Lung (tissue), 11 donors: ENCODE measurements at regions not wholly inside any gene's neighbourhood (a gene's known extent, or its start where the extent isn't known, plus 50 kb on each side); places are given as distances from the start of the nearest gene placed in this dataset.

Experiments
- ATAC-seq: fragments of 200-7000 bp; cut with Tn5 transposase; one replicate; pipeline ENCODE4 v1.9.1; 2020; ENCODE audit warnings: moderate number of reproducible peaks; ENCODE audit not compliant: insufficient read depth, low FRiP score
- DNase-seq, 3 donors: peaks; one replicate each; pipeline ENCODE4 v3.0.0-alpha.2; 2013 to 2017
- H3K27ac ChIP-seq, 2 donors: one replicate each; pipeline ENCODE4 v1.5.1; 2013; ENCODE audit warnings: mild to moderate bottlenecking in 2 of 2, moderate library complexity in 2 of 2, control low read depth in 1 of 2, inconsistent platforms in 1 of 2, low read depth in 1 of 2, low read length in 1 of 2
- H3K27me3 ChIP-seq, 3 donors: one replicate each; pipeline ENCODE4 v1.5.1; 2013; ENCODE audit warnings: low read length in 2 of 3; ENCODE audit not compliant: control insufficient read depth in 3 of 3, insufficient read depth in 3 of 3
- H3K36me3 ChIP-seq, 4 donors: one replicate each; pipeline ENCODE4 v1.5.1; 2013; ENCODE audit warnings: low read length in 4 of 4, mild to moderate bottlenecking in 1 of 4, moderate library complexity in 1 of 4; ENCODE audit not compliant: control insufficient read depth in 4 of 4, insufficient read depth in 4 of 4
- H3K4me1 ChIP-seq, 5 donors: one replicate each; pipeline ENCODE4 v1.5.1; 2013; ENCODE audit warnings: low read length in 5 of 5, mild to moderate bottlenecking in 2 of 5, moderate library complexity in 1 of 5; ENCODE audit not compliant: control insufficient read depth in 5 of 5, insufficient read depth in 5 of 5
- H3K4me3 ChIP-seq: one replicate; pipeline ENCODE4 v1.5.1; 2013; ENCODE audit warnings: mild to moderate bottlenecking, control low read depth, moderate library complexity
- H3K9ac ChIP-seq, 2 donors: one replicate each; pipeline ENCODE4 v1.5.1; 2013; ENCODE audit warnings: low read length in 2 of 2, control low read depth in 1 of 2; ENCODE audit not compliant: insufficient read depth in 1 of 2
- H3K9me3 ChIP-seq, 4 donors: one replicate each; pipeline ENCODE4 v1.5.1; 2013; ENCODE audit warnings: low read length in 3 of 4, mild to moderate bottlenecking in 1 of 4, moderate library complexity in 1 of 4; ENCODE audit not compliant: control insufficient read depth in 4 of 4, insufficient read depth in 3 of 4
- CTCF ChIP-seq: IDR thresholded peaks from 2 replicates; pipeline ENCODE4 v1.5.1; 2012; ENCODE audit warnings: mild to moderate bottlenecking; ENCODE audit errors: control extremely low read depth, extremely low read depth
- WGBS, 2 donors: extraction: QIAGEN DNeasy Blood & Tissue Kit; methylation state at CpG; one replicate each; pipeline ENCODE4 v1.1.7; 2013; 5-methylcytosine and 5-hydroxymethylcytosine counted together
- donor health status: control.
- donor health status: control.
- donor health status: Bipolar disorder and iron deficiency.
- donor health status: healthy.
- donor health status: DM: yes; HTN: yes; CAD: no.

- H3K27ac ChIP-seq, result no peak overlapping the region
- no peak overlapping the region for H3K4me3 ChIP-seq
- H3K36me3 ChIP-seq, result no peaks in the 10 kb centered on the region
- DNase-seq, result no peak
- no peaks in the 10 kb centered on the region for H3K9me3 ChIP-seq
- ATAC-seq, result no peak
- WGBS, 2 donors, result 87 to 89% methylated on average over 15 of the region's 15 CpGs
- H3K27me3 ChIP-seq, result no peaks in the 10 kb centered on the region
- H3K9ac ChIP-seq, result no peak overlapping the region
- no peak for TF ChIP-seq CTCF
- peaks cover 0 to 17% (median 0%) of the 10 kb centered on the region in 5 donors for H3K4me1 ChIP-seq
These were observed 147.8 kb upstream of the KLF6 start for GRCh38 chr10:3932597-3933375.

- Histone ChIP-seq H3K4me3 (no peak overlapping the region), H3K4me1 (peaks cover 0 to 17% (median 0%) of the 10 kb centered on the region in 5 donors), H3K27me3 (no peaks in the 10 kb centered on the region), H3K36me3 (no peaks in the 10 kb centered on the region), H3K9ac (no peak overlapping the region), H3K27ac (no peak overlapping the region), H3K9me3 (no peaks in the 10 kb centered on the region)
- no peak for ATAC-seq
- DNase-seq, result no peak
- 94 to 96% methylated on average over 7 of the region's 7 CpGs for WGBS, 2 donors
- TF ChIP-seq CTCF, result no peak
These were observed 146.9 kb upstream of the KLF6 start for GRCh38 chr10:3931901-3932300.

GRCh38 chr10:3931224-3931623 lies 146.2 kb upstream of the KLF6 start:
- Histone ChIP-seq H3K9ac (no peak overlapping the region), H3K9me3 (no peaks in the 10 kb centered on the region), H3K27me3 (no peaks in the 10 kb centered on the region), H3K4me3 (no peak overlapping the region), H3K36me3 (no peaks in the 10 kb centered on the region), H3K4me1 (peaks cover 0 to 17% (median 0%) of the 10 kb centered on the region in 5 donors), H3K27ac (no peak overlapping the region)
- ATAC-seq (no peak), DNase-seq (no peak)
- TF ChIP-seq CTCF, result no peak
- WGBS, 2 donors, result 75 to 87% methylated on average over 6 of the region's 6 CpGs
